ENCODE measurements at regions not wholly inside any gene's neighbourhood (a gene's known extent, or its start where the extent isn't known, plus 50 kb on each side); places are given as distances from the start of the nearest gene placed in this dataset.

- no peak overlapping the region for H3K4me3 ChIP-seq (replicated peaks; ENCODE audit: low read depth, low read length)
- DNase-seq (ENCODE audit: low read depth): no peak
- TF ChIP-seq CTCF (IDR thresholded peaks at IDR 0.05; ENCODE audit: low read length, missing control alignments): no peak
These were observed 167.6 kb downstream of the ARL4A start for GRCh38 chr7:12855036-12855435.

- TF ChIP-seq CTCF (IDR thresholded peaks at IDR 0.05; ENCODE audit: low read length, missing control alignments): no peak
- no peak overlapping the region for H3K4me3 ChIP-seq (replicated peaks; ENCODE audit: low read depth, low read length)
- no peak for DNase-seq (ENCODE audit: low read depth)
These were observed 172.3 kb downstream of the ARL4A start for GRCh38 chr7:12859761-12860160.

- TF ChIP-seq CTCF (IDR thresholded peaks at IDR 0.05; ENCODE audit: low read length, missing control alignments): no peak
- H3K4me3 ChIP-seq (replicated peaks; ENCODE audit: low read depth, low read length): no peak overlapping the region
- DNase-seq (ENCODE audit: low read depth): peak; percentile 80
These were observed 173.6 kb downstream of the ARL4A start for GRCh38 chr7:12861070-12861469.

- no peak for DNase-seq (ENCODE audit: low read depth)
- H3K4me3 ChIP-seq (replicated peaks; ENCODE audit: low read depth, low read length): no peak overlapping the region
- no peak for TF ChIP-seq CTCF (IDR thresholded peaks at IDR 0.05; ENCODE audit: low read length, missing control alignments)
These were observed 174.7 kb downstream of the ARL4A start for GRCh38 chr7:12862146-12862545.

GRCh38 chr7:12864470-12865046 lies 177.1 kb downstream of the ARL4A start:
- no peak for DNase-seq (ENCODE audit: low read depth)
- H3K4me3 ChIP-seq (replicated peaks; ENCODE audit: low read depth, low read length): no peak overlapping the region
- no peak for TF ChIP-seq CTCF (IDR thresholded peaks at IDR 0.05; ENCODE audit: low read length, missing control alignments)

GRCh38 chr7:12865593-12865992 lies 178.2 kb downstream of the ARL4A start:
- TF ChIP-seq CTCF (IDR thresholded peaks at IDR 0.05; ENCODE audit: low read length, missing control alignments): no peak
- DNase-seq (ENCODE audit: low read depth): no peak

GRCh38 chr7:12866207-12866606 lies 178.8 kb downstream of the ARL4A start:
- TF ChIP-seq CTCF (IDR thresholded peaks at IDR 0.05; ENCODE audit: low read length, missing control alignments): no peak
- DNase-seq (ENCODE audit: low read depth): no peak
- no peak overlapping the region for H3K4me3 ChIP-seq (replicated peaks; ENCODE audit: low read depth, low read length)

More at GRCh38 chr7:12865593-12865992, 178.2 kb downstream of the ARL4A start:
- H3K4me3 ChIP-seq (replicated peaks; ENCODE audit: low read depth, low read length): no peak overlapping the region
